K562 (cell line): ENCODE measurements at regions not wholly inside any gene's neighbourhood (a gene's known extent, or its start where the extent isn't known, plus 50 kb on each side); places are given as distances from the start of the nearest gene placed in this dataset.

Source experiments
- ATAC-seq: fragments of 200-7000 bp; cut with Tn5 transposase; 3 replicates; pipeline ENCODE4 v1.9.1; 2020; ENCODE audit warnings: moderate library complexity
- BruUV-seq: library from RNA; stranded (reverse); fragments of 400-500 nt; replicated peaks from 2 replicates; lab custom pipeline; 2021; lab: Mats Ljungman, UMichigan
- CTCF ChIA-PET: fragments of 300-600 bp; formaldehyde crosslinking; extraction: SDS; loops from one replicate; lab custom pipeline; 2021; ENCODE audit warnings: low intra/inter-chr PET ratio; lab: Yijun Ruan, JAX
- POLR2A ChIA-PET: fragments of 300-600, 350-650 bp; sonication (Branson Sonifier 250); formaldehyde crosslinking; extraction: SDS; loops from one replicate; lab custom pipeline; 2021; ENCODE audit warnings: antibody characterized with exemption, inconsistent platforms; lab: Yijun Ruan, JAX
- DNase-seq, 4 experiments: peaks; one replicate each; pipeline versions ENCODE4 v3.0.0 to v3.0.0-alpha.2; 2011 to 2018; ENCODE audit warnings: low spot score in 3 of 4, mixed read lengths in 3 of 4; ENCODE audit errors: extremely low read depth in 1 of 4
- FAIRE-seq: peaks from 2 replicates; lab custom pipeline; 2011; peaks lifted over from hg19 to GRCh38; lab: Jason Lieb, UNC
- H2AFZ ChIP-seq: 2 replicates; pipeline ENCODE4 v1.6.0; 2011; ENCODE audit warnings: low read depth, low read length, control low read depth, inconsistent platforms
- H3K27ac ChIP-seq: fragments of 200-600 bp; 3 replicates; pipeline ENCODE4 v1.8.0; 2011; ENCODE audit warnings: low read depth, mild to moderate bottlenecking, control low read depth, inconsistent platforms, low read length, moderate library complexity, mixed read lengths; ENCODE audit errors: extremely low read depth
- H3K27me3 ChIP-seq, 2 experiments: fragments of 300-600 bp in 1 of 2; 2 replicates in 1 of 2; 3 replicates in 1 of 2; pipeline versions ENCODE4 v1.6.0 to v1.8.0; 2011; ENCODE audit warnings: inconsistent platforms in 2 of 2, low read length in 2 of 2, mild to moderate bottlenecking in 1 of 2, mixed read lengths in 1 of 2, moderate library complexity in 1 of 2; ENCODE audit not compliant: control insufficient read depth in 2 of 2, insufficient read depth in 2 of 2
- H3K36me3 ChIP-seq: fragments of 300-600 bp; 3 replicates; pipeline ENCODE4 v1.8.0; 2011; ENCODE audit warnings: mild to moderate bottlenecking, low read length, inconsistent platforms; ENCODE audit not compliant: control insufficient read depth, insufficient read depth
- H3K4me1 ChIP-seq, 2 experiments: fragments of 200-600 bp in 1 of 2; replicated peaks in 1 of 2; 2 replicates in 1 of 2; 3 replicates in 1 of 2; pipeline versions ENCODE4 v1.5.1 to v1.8.0; 2011; ENCODE audit warnings: inconsistent platforms in 2 of 2, low read length in 2 of 2, mild to moderate bottlenecking in 1 of 2, mixed read lengths in 1 of 2, moderate library complexity in 1 of 2; ENCODE audit not compliant: control insufficient read depth in 2 of 2, insufficient read depth in 2 of 2
- H3K4me2 ChIP-seq: 2 replicates; pipeline ENCODE4 v1.6.1; 2011; ENCODE audit warnings: low read length, control low read depth, inconsistent platforms, mixed read lengths; ENCODE audit not compliant: insufficient read depth
- H3K4me3 ChIP-seq: fragments of 200-600 bp; sonication (generic), shearing (Covaris generic); 2 replicates; pipeline ENCODE4 v1.5.1; 2016; ENCODE audit warnings: control low read depth, inconsistent platforms
- H3K79me2 ChIP-seq: fragments of 200-600 bp; 3 replicates; pipeline ENCODE4 v1.8.0; 2011; ENCODE audit warnings: low read length, inconsistent platforms; ENCODE audit not compliant: control insufficient read depth, insufficient read depth
- H3K9ac ChIP-seq, 2 experiments: 2 replicates each; pipeline versions ENCODE4 v1.6.0 to v1.6.1; 2011; ENCODE audit warnings: low read depth in 2 of 2, low read length in 2 of 2, control low read depth in 1 of 2, inconsistent platforms in 1 of 2, mild to moderate bottlenecking in 1 of 2, mixed read lengths in 1 of 2; ENCODE audit not compliant: insufficient read depth in 1 of 2
- H3K9me1 ChIP-seq: one replicate; pipeline ENCODE4 v1.6.0; 2011; ENCODE audit warnings: inconsistent platforms, mild to moderate bottlenecking, low read length, moderate library complexity; ENCODE audit not compliant: control insufficient read depth, insufficient read depth
- H3K9me3 ChIP-seq: replicated peaks from 2 replicates; pipeline ENCODE4 v1.5.1; 2011; ENCODE audit warnings: low read depth, low read length, inconsistent platforms; ENCODE audit not compliant: control insufficient read depth, insufficient read depth
- H4K20me1 ChIP-seq: replicated peaks from 2 replicates; pipeline ENCODE4 v1.6.1; 2011; ENCODE audit warnings: low read length, inconsistent platforms, mixed read lengths; ENCODE audit not compliant: control insufficient read depth, insufficient read depth
- ATF1 ChIP-seq, 2 experiments: fragments of 450-650 bp in 1 of 2; IDR thresholded peaks; 2 replicates each; pipeline ENCODE4 v1.6.1; 2016; ENCODE audit warnings: missing compliant biosample characterization in 1 of 2, missing genetic modification characterization in 1 of 2
- BCOR ChIP-seq: fragments of 450-650 bp; IDR thresholded peaks from 2 replicates; pipeline ENCODE4 v1.6.1; 2016
- CBFA2T3 ChIP-seq: fragments of 450-650 bp; IDR thresholded peaks from 2 replicates; pipeline ENCODE4 v1.6.1; 2017
- CEBPG ChIP-seq, 3 experiments: fragments of 200-800 bp in 1 of 3; sonication (Bioruptor generic) in 1 of 3; sonication (generic) in 1 of 3; formaldehyde crosslinking in 1 of 3; IDR thresholded peaks in 2 of 3; conservative IDR thresholded peaks in 1 of 3; 2 replicates each; pipeline versions ENCODE4 v1.6.1 to v1.8.0; 2016 to 2022; ENCODE audit warnings: missing compliant biosample characterization in 2 of 3, missing genetic modification characterization in 2 of 3, mild to moderate bottlenecking in 1 of 3, missing genetic modification reagents in 1 of 3
- RUNX1 ChIP-seq: sonication (generic); IDR thresholded peaks from 2 replicates; pipeline ENCODE4 v1.6.1; 2016; ENCODE audit warnings: antibody characterized with exemption, low read depth
- TFAM ChIP-seq: fragments of 250-450 bp; sonication (Bioruptor Pico); conservative IDR thresholded peaks from 2 replicates; pipeline ENCODE4 v1.5.0; 2021; ENCODE audit warnings: mild to moderate bottlenecking, moderate library complexity
- ZBTB1 ChIP-seq: sonication (generic); formaldehyde crosslinking; IDR thresholded peaks from 2 replicates; pipeline ENCODE4 v1.8.1; 2023; ENCODE audit warnings: missing genetic modification reagents, low read depth, mild to moderate bottlenecking, borderline replicate concordance
- ZC3H4 ChIP-seq: sonication (generic); formaldehyde crosslinking; IDR thresholded peaks from 2 replicates; pipeline ENCODE4 v1.9.0; 2021; ENCODE audit warnings: missing genetic modification reagents, borderline replicate concordance
- ZNF316 ChIP-seq: fragments of 450-650 bp; IDR thresholded peaks from 2 replicates; pipeline ENCODE4 v1.6.1; 2016
- WGBS: fragments of 100-300 bp; shearing (Covaris generic); methylation state at CpG from one replicate; pipeline ENCODE4 v1.1.6; 2016; ENCODE audit warnings: low coverage, mixed read lengths; ENCODE audit not compliant: insufficient coverage; ENCODE audit errors: missing lambda C conversion rate; 5-methylcytosine and 5-hydroxymethylcytosine counted together
- in situ Hi-C: fragments of 300-500 bp; cut with MboI; formaldehyde crosslinking; loops from 4 replicates; pipeline ENCODE4 v1.15.0; 2018; ENCODE audit warnings: inconsistent platforms, mixed read lengths
- intact Hi-C: fragments of 100-400 bp; cut with micrococcal nuclease; formaldehyde crosslinking; loops from 2 replicates; pipeline ENCODE4 v1.14.2; 2022
- TF ChIP-seq, protein P1 (sequence below): fragments of 450-650 bp; IDR thresholded peaks from 2 replicates; pipeline ENCODE4 v1.6.1; 2017; ENCODE audit warnings: antibody characterized with exemption, mild to moderate bottlenecking
- TF ChIP-seq, protein P2 (sequence below): sonication (generic); formaldehyde crosslinking; IDR thresholded peaks from 2 replicates; pipeline ENCODE4 v1.8.0; 2023; ENCODE audit warnings: mild to moderate bottlenecking, missing genetic modification reagents

DNA sequence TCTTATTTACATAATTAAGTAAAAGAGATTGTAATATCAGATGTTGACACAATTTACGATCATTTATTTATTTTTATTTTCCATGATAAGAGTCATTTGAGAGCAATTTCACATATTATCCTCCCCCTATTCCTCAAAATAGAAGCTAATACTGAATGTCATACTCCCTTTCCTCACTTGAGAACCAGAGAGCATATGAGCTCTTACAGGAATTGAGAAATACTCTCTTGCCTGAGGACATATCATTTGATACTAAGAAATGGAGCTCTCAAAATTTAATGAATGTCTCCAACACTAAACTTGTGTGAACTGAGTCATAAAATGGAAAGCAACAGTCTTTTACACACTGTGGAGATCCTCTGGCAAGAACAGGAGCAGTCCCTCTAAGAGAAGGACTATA is 68.5 kb upstream of the CHST9 start:
- ChIA-PET POLR2A (no interaction called here), CTCF (no interaction called here)
- TF ChIP-seq CEBPG (CRISPR knock-in tag; IDR thresholded peaks at IDR 0.05) (no peak), CEBPG (tag; conservative IDR thresholded peaks at IDR 0.05 in 1 of 2, IDR thresholded peaks at IDR 0.05 in 1 of 2) (no peak), CBFA2T3 (no peak), ZC3H4 (CRISPR knock-in tag) (no peak), ZNF316 (no peak), TFAM (CRISPR knock-in tag) (no peak), BCOR (no peak), RUNX1 (no peak), ATF1 (CRISPR knock-in tag; IDR thresholded peaks at IDR 0.05) (no peak), ATF1 (tag; IDR thresholded peaks at IDR 0.05) (no peak), ZBTB1 (CRISPR knock-in tag) (no peak)
- TF ChIP-seq, protein P1, sequence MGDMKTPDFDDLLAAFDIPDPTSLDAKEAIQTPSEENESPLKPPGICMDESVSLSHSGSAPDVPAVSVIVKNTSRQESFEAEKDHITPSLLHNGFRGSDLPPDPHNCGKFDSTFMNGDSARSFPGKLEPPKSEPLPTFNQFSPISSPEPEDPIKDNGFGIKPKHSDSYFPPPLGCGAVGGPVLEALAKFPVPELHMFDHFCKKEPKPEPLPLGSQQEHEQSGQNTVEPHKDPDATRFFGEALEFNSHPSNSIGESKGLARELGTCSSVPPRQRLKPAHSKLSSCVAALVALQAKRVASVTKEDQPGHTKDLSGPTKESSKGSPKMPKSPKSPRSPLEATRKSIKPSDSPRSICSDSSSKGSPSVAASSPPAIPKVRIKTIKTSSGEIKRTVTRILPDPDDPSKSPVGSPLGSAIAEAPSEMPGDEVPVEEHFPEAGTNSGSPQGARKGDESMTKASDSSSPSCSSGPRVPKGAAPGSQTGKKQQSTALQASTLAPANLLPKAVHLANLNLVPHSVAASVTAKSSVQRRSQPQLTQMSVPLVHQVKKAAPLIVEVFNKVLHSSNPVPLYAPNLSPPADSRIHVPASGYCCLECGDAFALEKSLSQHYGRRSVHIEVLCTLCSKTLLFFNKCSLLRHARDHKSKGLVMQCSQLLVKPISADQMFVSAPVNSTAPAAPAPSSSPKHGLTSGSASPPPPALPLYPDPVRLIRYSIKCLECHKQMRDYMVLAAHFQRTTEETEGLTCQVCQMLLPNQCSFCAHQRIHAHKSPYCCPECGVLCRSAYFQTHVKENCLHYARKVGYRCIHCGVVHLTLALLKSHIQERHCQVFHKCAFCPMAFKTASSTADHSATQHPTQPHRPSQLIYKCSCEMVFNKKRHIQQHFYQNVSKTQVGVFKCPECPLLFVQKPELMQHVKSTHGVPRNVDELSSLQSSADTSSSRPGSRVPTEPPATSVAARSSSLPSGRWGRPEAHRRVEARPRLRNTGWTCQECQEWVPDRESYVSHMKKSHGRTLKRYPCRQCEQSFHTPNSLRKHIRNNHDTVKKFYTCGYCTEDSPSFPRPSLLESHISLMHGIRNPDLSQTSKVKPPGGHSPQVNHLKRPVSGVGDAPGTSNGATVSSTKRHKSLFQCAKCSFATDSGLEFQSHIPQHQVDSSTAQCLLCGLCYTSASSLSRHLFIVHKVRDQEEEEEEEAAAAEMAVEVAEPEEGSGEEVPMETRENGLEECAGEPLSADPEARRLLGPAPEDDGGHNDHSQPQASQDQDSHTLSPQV = no peak
- TF ChIP-seq, protein P2, sequence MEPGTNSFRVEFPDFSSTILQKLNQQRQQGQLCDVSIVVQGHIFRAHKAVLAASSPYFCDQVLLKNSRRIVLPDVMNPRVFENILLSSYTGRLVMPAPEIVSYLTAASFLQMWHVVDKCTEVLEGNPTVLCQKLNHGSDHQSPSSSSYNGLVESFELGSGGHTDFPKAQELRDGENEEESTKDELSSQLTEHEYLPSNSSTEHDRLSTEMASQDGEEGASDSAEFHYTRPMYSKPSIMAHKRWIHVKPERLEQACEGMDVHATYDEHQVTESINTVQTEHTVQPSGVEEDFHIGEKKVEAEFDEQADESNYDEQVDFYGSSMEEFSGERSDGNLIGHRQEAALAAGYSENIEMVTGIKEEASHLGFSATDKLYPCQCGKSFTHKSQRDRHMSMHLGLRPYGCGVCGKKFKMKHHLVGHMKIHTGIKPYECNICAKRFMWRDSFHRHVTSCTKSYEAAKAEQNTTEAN = no peak
- Histone ChIP-seq H3K27me3 (no peaks in the 10 kb centered on the region), H4K20me1 (no peaks in the 10 kb centered on the region), H3K4me3 (no peak overlapping the region), H3K9ac (no peak overlapping the region), H3K36me3 (no peaks in the 10 kb centered on the region), H3K9me3 (no peaks in the 10 kb centered on the region), H3K4me2 (no peak overlapping the region), H3K27ac (no peak overlapping the region), H3K4me1 (no peaks in the 10 kb centered on the region), H3K9me1 (no peaks in the 10 kb centered on the region), H3K79me2 (no peaks in the 10 kb centered on the region), H2AFZ (no peak overlapping the region)
- in situ Hi-C loops = no loop called here
- intact Hi-C loops = no loop called here
- 0% methylated on average over 1 of the region's 1 CpG for WGBS
- FAIRE-seq (no peak), ATAC-seq (no peak), DNase-seq (no peak)
- BruUV-seq = no TSS peak
